ENCODE measurements at regions not wholly inside any gene's neighbourhood (a gene's known extent, or its start where the extent isn't known, plus 50 kb on each side); places are given as distances from the start of the nearest gene placed in this dataset.

GRCh38 chr12:132437252-132437932 is 52.6 kb upstream of the FBRSL1 start:
- no peak for DNase-seq (ENCODE audit: low read depth in 2 of 2)
- no peak overlapping the region for H2AFZ ChIP-seq (ENCODE audit: low read length)
- TF ChIP-seq EZH2 (IDR thresholded peaks at IDR 0.05; ENCODE audit: low read length, missing control alignments), result no peak
- no peak for TF ChIP-seq CTCF (conservative IDR thresholded peaks at IDR 0.05 in 1 of 2, IDR thresholded peaks at IDR 0.05 in 1 of 2; ENCODE audit: low read depth in 1 of 2, low read length in 2 of 2)

GRCh38 chr12:132436791-132437251 is 53.1 kb upstream of the FBRSL1 start:
- Histone ChIP-seq H3K27me3 (ENCODE audit: control insufficient read depth, insufficient read depth, low read length) (peaks cover 2% of the 10 kb centered on the region), H3K9me3 (ENCODE audit: control insufficient read depth, insufficient read depth, low read depth, low read length) (no peaks in the 10 kb centered on the region), H3K4me1 (ENCODE audit: control insufficient read depth, extremely low read depth, insufficient read depth, low read length) (no peaks in the 10 kb centered on the region), H3K79me2 (ENCODE audit: control insufficient read depth, insufficient read depth, low read length) (no peaks in the 10 kb centered on the region), H3K27ac (ENCODE audit: insufficient read depth, low read length) (no peak overlapping the region), H4K20me1 (ENCODE audit: control insufficient read depth, extremely low read depth, insufficient read depth, low read length) (no peaks in the 10 kb centered on the region), H3K4me3 (replicated peaks in 1 of 4; ENCODE audit: control extremely low read depth in 1 of 4, insufficient read depth in 1 of 4, low read depth in 3 of 4, low read length in 4 of 4) (no peak overlapping the region), H3K36me3 (ENCODE audit: control insufficient read depth, insufficient read depth, low read length) (no peaks in the 10 kb centered on the region), H2AFZ (ENCODE audit: low read length) (no peak overlapping the region), H3K9ac (ENCODE audit: insufficient read depth, low read length) (no peak overlapping the region), H3K4me2 (ENCODE audit: extremely low read depth, insufficient read depth, low read length) (no peak overlapping the region)
- DNase-seq (ENCODE audit: low read depth in 2 of 2), result no peak
- no peak for TF ChIP-seq CTCF (conservative IDR thresholded peaks at IDR 0.05 in 1 of 2, IDR thresholded peaks at IDR 0.05 in 1 of 2; ENCODE audit: low read depth in 1 of 2, low read length in 2 of 2)

More at GRCh38 chr12:132437252-132437932, 52.6 kb upstream of the FBRSL1 start:
- Histone ChIP-seq H3K4me1 (ENCODE audit: control insufficient read depth, extremely low read depth, insufficient read depth, low read length) (no peaks in the 10 kb centered on the region), H3K9ac (ENCODE audit: insufficient read depth, low read length) (no peak overlapping the region), H3K4me3 (replicated peaks in 1 of 4; ENCODE audit: control extremely low read depth in 1 of 4, insufficient read depth in 1 of 4, low read depth in 3 of 4, low read length in 4 of 4) (no peak overlapping the region), H3K4me2 (ENCODE audit: extremely low read depth, insufficient read depth, low read length) (no peak overlapping the region), H3K79me2 (ENCODE audit: control insufficient read depth, insufficient read depth, low read length) (no peaks in the 10 kb centered on the region), H3K27ac (ENCODE audit: insufficient read depth, low read length) (no peak overlapping the region), H3K36me3 (ENCODE audit: control insufficient read depth, insufficient read depth, low read length) (no peaks in the 10 kb centered on the region), H4K20me1 (ENCODE audit: control insufficient read depth, extremely low read depth, insufficient read depth, low read length) (no peaks in the 10 kb centered on the region), H3K27me3 (ENCODE audit: control insufficient read depth, insufficient read depth, low read length) (peaks cover 2% of the 10 kb centered on the region), H3K9me3 (ENCODE audit: control insufficient read depth, insufficient read depth, low read depth, low read length) (no peaks in the 10 kb centered on the region)

DNA sequence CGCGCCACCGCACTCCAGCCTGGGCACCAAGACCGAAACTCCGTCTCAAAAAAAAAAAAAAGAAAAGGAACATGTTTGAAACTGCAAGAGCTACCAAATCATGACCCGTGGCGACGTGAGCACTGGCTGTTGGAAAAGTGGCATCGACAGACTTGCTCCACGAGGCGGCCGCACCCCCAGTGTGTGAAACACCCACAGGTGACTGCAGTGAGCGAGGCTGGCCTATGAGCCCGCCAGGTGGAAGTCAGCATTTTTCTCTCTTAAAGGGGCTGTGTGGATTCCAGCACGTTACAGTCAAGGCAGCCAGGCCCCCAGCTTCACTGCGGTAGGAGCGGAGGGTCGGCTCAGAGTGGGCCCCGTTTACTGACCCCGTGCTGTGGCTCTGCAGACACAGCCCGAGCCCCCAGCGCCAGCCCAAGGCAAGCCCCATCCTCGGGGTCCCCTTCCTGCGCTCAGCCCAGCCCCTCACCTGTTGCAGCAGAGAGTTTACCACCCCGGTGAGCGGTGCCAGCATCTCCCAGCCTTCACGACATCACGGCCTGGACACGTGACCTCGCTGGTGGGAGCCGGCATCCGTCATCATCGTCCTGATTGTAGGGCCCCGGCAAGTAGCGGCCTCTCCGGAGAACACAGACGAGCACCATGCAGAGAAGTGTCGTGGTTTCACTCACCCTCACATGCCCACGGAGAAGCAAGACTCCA is 54.3 kb upstream of the FBRSL1 start:
- no peak for TF ChIP-seq EZH2 (IDR thresholded peaks at IDR 0.05; ENCODE audit: low read length, missing control alignments)
- TF ChIP-seq CTCF (conservative IDR thresholded peaks at IDR 0.05 in 1 of 2, IDR thresholded peaks at IDR 0.05 in 1 of 2; ENCODE audit: low read depth in 1 of 2, low read length in 2 of 2), result no peak
- H4K20me1 ChIP-seq (ENCODE audit: control insufficient read depth, extremely low read depth, insufficient read depth, low read length), result no peaks in the 10 kb centered on the region
- H3K4me1 ChIP-seq (ENCODE audit: control insufficient read depth, extremely low read depth, insufficient read depth, low read length), result no peaks in the 10 kb centered on the region
- H3K79me2 ChIP-seq (ENCODE audit: control insufficient read depth, insufficient read depth, low read length), result no peaks in the 10 kb centered on the region
- H3K4me2 ChIP-seq (ENCODE audit: extremely low read depth, insufficient read depth, low read length), result no peak overlapping the region
- H3K36me3 ChIP-seq (ENCODE audit: control insufficient read depth, insufficient read depth, low read length), result no peaks in the 10 kb centered on the region
- H3K4me3 ChIP-seq (replicated peaks in 1 of 4; ENCODE audit: control extremely low read depth in 1 of 4, insufficient read depth in 1 of 4, low read depth in 3 of 4, low read length in 4 of 4), result no peak overlapping the region
- H2AFZ ChIP-seq (ENCODE audit: low read length), result no peak overlapping the region
- H3K9me3 ChIP-seq (ENCODE audit: control insufficient read depth, insufficient read depth, low read depth, low read length), result no peaks in the 10 kb centered on the region
- peaks cover 2% of the 10 kb centered on the region for H3K27me3 ChIP-seq (ENCODE audit: control insufficient read depth, insufficient read depth, low read length)
- H3K27ac ChIP-seq (ENCODE audit: insufficient read depth, low read length), result no peak overlapping the region
- no peak overlapping the region for H3K9ac ChIP-seq (ENCODE audit: insufficient read depth, low read length)
- DNase-seq (ENCODE audit: low read depth in 2 of 2), result no peak

All from fibroblast of lung (primary cell).